SIG-M5 (cell line): ENCODE measurements at regions not wholly inside any gene's neighbourhood (a gene's known extent, or its start where the extent isn't known, plus 50 kb on each side); places are given as distances from the start of the nearest gene placed in this dataset.
"Not testable (repeated sequence)": the region's sequence is repeated elsewhere in the genome, so short reads cannot be mapped to it uniquely, and the experiment has no call there.

Source experiments
- DNase-seq: peaks from one replicate; lab custom pipeline; 2025; lab: John Stamatoyannopoulos, UW

DNA sequence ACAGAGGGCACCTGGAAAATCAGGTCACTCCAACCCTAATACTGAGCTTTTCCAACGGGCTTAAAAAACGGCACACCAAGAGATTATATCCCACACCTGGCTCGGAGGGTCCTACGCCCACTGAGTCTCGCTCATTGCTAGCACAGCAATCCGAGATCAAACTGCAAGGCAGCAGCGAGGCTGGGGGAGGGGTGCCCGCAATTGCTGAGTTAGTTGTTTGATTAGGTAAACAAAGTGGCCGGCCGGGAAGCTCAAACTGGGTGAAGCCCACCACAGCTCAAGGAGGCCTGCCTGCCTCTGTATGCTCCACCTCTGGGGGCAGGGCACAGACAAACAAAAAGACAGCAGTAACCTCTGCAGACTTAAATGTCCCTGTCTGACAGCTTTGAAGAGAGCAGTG, 108.8 kb upstream of the GRIA1 start:
- not testable (repeated sequence) for DNase-seq

DNA sequence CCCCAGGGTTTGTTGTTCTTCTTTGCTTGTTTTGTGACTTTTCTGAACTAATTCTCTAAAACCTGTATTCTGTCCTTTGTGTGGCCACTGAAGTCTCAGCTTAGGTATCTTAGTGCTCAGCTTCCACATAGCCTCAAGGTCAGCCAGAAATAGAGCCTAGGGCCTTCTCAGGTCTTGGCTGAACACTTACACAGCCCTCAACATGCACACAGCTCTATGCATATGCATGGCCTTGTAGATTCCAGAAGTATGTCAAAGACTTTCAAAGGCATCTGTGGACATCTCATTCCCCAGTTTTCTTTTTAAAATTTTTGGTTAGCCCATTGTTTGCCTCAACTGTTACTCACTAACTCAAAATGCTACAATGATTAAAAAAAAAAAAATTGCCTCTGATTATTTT, 99.9 kb upstream of the GRIA1 start:
- no peak for DNase-seq

DNA sequence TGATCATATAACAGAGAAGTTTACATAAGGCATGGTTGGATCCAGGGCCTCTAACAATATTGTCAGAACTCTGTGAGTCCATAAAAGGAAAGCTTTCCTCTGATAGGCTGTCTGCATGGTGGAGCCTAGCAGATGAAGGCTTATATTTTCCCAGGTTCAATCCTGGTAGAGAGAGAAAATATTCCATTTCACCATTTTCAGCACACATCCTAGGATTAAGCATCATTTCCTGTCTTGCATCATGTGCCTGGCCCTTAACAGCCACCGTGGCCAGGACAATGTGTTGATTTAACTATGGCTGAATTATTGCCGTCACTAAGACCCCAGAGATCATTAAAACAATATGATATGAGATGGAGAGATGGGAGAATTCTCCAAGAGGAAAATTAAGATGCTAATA, 90.9 kb upstream of the GRIA1 start:
- DNase-seq: no peak

DNA sequence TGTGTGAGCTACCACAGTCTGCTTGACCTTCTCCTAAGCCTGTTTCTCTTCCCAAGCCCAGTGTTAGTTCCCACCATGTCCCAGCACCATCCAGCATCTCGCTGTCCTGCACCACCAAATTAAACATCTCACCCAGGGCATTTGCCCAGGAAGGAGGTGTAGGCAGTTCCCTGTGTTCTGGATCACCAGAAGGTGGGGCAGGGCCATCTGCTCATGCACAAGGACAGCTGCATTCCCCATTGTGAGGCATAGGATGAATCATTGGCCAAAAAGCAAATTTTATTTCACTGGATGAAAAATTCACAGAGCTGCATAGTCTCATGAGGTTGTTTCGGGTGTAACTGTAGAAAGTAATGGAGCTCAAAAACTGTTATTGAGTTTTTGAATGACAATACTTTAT, 89.5 kb upstream of the GRIA1 start:
- DNase-seq: no peak

DNA sequence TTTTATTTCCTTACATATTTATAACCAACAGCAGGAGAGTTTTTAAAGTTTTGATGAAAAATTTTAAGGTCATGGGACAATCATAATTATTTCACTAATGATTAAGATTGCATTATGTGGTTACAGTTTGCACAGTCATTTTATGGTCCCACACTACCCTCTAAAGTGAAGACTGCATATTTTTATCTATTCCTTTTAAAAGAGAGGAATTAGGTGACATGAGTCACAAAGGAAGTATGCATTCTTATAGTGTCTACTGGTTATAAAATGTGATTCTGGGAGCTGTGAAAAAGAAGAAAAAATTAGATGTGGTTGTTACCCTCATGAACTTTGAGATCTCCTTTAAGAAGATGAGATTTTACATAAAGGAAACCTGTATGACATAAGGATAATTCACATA, 87.9 kb upstream of the GRIA1 start:
- DNase-seq: no peak

DNA sequence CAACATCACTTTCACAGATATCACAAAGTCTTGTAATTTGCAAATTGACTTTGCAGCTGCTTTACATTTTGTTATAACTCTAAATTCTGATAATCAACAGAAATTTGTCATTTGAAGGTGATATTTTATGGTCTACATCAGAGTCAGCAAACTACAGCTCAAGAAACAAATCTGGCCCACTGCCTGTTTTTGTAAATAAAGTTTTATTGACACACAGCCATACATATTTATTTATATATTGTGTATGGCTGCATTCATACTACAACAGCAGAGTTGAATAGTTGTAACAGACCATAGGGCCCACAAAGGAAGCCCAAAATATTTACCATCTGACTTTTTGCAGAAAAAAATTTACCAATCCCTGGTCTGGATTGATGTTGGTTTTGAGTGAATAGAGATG, 87.0 kb upstream of the GRIA1 start:
- DNase-seq: no peak

DNA sequence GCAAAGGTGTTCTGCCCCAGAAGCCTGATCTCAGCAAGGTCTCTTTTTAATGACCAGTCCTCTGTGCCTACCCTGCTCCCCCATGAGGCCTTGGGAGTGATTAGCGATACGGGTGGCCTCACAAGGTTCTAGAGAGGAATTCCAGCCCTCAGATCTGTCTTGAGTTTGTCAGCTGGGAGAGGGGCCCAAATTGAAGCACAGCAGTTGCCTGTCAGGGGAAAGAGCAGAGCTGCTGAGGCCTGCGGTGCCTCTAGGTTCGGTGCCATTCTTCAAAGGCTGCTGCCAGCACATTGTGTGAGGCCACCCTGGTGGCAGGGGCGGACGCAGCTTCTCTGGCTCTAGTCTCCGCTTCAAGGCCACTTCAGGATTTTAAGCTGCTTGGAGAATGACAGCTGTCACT, 85.7 kb upstream of the GRIA1 start:
- DNase-seq: no peak

DNA sequence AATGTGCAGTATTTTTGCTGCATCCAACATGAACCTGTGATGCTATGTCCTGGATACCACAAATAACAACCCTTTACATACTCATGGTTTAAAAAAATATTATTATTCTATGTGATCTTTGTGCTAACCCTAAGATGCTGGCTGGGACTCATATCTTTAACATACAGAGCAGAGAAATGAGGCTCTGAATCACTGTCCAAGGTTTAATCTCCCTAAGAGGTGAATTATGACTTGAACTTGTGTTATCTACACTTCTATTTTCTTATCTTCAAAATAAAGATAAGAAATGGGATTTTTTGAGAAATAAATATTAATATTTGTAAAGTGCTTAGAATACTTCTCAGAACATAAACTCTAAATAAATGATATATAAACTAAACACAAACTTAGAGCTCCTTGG, 68.8 kb upstream of the GRIA1 start:
- no peak for DNase-seq

DNA sequence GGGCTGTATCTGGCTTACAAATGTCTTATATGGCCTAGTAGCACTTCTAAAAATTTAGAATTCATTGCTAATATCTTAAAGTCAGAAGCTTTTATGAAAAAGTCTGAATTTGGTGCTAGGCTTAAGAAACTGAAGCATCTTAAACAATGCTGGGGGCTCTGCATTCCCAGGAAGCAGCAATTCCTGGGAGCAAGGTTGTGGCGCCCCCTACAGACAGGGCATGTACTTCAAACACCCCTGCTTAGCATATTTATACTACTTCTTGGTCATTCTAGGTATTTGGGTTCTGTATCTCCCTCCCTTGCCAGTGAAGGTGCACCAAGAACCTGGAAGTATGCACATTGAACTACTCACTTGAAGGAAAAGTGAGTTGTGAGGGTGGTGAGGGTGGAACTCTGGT, 64.6 kb upstream of the GRIA1 start:
- DNase-seq: no peak

DNA sequence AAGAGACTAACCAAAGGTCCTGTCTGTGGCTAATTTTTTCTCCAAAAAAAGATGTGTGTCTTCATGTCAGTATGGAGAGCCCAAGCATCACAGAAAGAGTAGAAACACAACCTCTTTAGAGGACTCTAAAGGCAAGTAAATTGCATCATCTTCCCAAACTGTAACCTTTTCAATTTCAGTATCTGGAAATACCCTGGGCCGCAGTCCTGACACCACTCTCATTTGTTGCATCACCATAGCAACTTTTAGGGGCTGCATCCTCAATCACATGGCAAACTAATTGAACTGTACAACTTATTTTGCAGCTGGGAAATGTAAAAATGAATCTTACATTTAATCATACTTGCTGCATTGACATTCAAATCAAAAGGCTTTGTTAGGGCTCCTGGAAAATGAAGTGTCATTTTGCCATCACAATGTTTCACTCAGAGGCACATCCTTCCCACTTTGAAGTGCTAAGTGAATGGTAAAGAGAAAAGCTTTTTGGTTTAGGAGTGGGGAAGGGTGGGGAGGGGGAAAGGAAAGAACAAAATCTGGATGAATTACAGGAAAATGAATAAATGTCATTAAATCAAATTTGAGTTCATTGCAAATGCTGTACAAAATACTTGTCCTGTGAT, 60.6 kb upstream of the GRIA1 start:
- DNase-seq: no peak

DNA sequence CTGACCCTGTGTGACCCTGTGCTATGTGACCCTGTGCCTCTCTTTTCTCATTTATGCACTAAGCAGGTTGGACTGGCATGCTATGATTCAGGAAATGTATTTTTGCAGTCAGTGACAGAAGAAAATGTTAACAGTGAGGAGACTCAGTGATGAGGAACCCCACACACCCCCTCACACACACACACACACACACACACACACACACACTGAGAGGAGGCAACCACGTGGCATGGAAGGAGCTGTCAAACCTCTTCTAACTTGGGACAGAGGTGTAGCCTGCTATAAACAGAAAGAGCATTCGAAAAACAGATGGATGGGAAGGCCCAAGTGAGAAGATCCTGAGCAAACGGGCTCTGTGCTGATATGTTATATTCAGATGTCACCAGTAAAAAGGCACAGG, 57.9 kb upstream of the GRIA1 start:
- DNase-seq: no peak

DNA sequence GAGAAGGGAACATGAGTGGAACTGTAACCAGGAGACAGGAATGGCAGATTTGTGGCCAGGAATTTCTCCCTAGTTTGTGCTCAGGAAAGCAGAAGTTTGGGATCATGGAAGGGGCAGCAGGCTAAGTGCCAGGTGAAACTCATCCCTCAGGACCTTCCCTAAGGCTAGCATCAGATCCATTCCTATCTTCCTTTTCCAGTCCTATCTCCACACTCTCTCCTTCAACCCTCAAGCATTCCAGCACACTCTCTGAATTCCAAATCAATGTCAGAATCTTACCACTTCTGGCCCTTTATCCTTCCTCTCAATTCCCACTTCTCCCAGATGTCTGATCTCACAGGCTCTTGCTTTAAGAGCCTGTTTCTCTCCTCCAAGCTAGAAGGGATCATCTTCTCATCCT, 53.2 kb upstream of the GRIA1 start:
- no peak for DNase-seq

DNA sequence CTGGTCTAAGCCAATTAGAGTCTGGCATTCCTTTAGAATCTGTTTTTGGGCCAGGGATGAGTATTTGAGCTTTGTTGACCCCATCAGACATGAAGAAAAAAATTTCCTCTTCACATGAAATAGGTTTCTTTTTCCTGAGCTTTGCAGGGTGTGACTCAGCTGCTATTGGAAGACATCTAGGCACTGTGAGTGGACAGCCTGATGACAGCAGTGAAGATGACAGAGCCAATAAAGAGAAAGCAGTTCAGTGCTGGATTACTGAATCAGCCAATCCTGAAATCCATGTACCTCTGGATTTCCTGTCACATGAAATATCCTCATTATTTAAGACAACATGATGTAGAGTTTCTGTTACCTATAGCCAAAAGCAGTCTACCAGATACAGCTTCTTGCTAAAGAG, 51.3 kb upstream of the GRIA1 start:
- DNase-seq: no peak
